ENCODE measurements at regions not wholly inside any gene's neighbourhood (a gene's known extent, or its start where the extent isn't known, plus 50 kb on each side); places are given as distances from the start of the nearest gene placed in this dataset.

- no peak for TF ChIP-seq POLR2A (IDR thresholded peaks at IDR 0.05)
- TF ChIP-seq, protein P1, sequence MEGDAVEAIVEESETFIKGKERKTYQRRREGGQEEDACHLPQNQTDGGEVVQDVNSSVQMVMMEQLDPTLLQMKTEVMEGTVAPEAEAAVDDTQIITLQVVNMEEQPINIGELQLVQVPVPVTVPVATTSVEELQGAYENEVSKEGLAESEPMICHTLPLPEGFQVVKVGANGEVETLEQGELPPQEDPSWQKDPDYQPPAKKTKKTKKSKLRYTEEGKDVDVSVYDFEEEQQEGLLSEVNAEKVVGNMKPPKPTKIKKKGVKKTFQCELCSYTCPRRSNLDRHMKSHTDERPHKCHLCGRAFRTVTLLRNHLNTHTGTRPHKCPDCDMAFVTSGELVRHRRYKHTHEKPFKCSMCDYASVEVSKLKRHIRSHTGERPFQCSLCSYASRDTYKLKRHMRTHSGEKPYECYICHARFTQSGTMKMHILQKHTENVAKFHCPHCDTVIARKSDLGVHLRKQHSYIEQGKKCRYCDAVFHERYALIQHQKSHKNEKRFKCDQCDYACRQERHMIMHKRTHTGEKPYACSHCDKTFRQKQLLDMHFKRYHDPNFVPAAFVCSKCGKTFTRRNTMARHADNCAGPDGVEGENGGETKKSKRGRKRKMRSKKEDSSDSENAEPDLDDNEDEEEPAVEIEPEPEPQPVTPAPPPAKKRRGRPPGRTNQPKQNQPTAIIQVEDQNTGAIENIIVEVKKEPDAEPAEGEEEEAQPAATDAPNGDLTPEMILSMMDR (IDR thresholded peaks at IDR 0.05), result no peak
Observed at GRCh38 chr2:75338461-75338860, 139.1 kb upstream of the TACR1 start.
